PC-3 (cell line): ENCODE measurements at regions not wholly inside any gene's neighbourhood (a gene's known extent, or its start where the extent isn't known, plus 50 kb on each side); places are given as distances from the start of the nearest gene placed in this dataset.

Source experiments
- ATAC-seq: fragments of 200-7000 bp; cut with Tn5 transposase; 2 replicates; pipeline ENCODE4 v1.9.1; 2020; ENCODE audit warnings: mild to moderate bottlenecking, moderate library complexity
- BruUV-seq: library from RNA; stranded (reverse); fragments of 400-500 nt; replicated peaks from 2 replicates; lab custom pipeline; 2021; lab: Mats Ljungman, UMichigan
- CTCF ChIA-PET: fragments of 300-600 bp; sonication (Branson Sonifier 250); formaldehyde crosslinking; loops from one replicate; lab custom pipeline; 2022; ENCODE audit warnings: antibody characterized with exemption; lab: Charles Lee
- POLR2A ChIA-PET: fragments of 300-600 bp; sonication (Branson Sonifier 250); formaldehyde crosslinking; loops from one replicate; lab custom pipeline; 2022; ENCODE audit warnings: antibody characterized with exemption; ENCODE audit not compliant: unreplicated experiment; lab: Charles Lee
- DNase-seq: peaks from one replicate; pipeline ENCODE4 v3.0.0-alpha.2; 2015
- H2AFZ ChIP-seq: fragments of 300-600 bp; sonication (generic); 2 replicates; pipeline ENCODE4 v1.6.0; 2016; ENCODE audit warnings: antibody characterized with exemption, low read length
- H3F3A ChIP-seq: fragments of 300-600 bp; sonication (generic); one replicate; pipeline ENCODE4 v1.6.0; 2017; ENCODE audit warnings: antibody characterized with exemption, low read length, control low read depth, mild to moderate bottlenecking; ENCODE audit not compliant: unreplicated experiment
- H3K27ac ChIP-seq: fragments of 300-600 bp; sonication (generic); 2 replicates; pipeline ENCODE4 v1.5.1; 2016; ENCODE audit warnings: mild to moderate bottlenecking, low read length
- H3K27me3 ChIP-seq: fragments of 300-600 bp; sonication (generic); 2 replicates; pipeline ENCODE4 v1.6.1; 2016; ENCODE audit warnings: low read length, mixed read lengths
- H3K36me3 ChIP-seq: fragments of 300-600 bp; sonication (generic); 2 replicates; pipeline ENCODE4 v1.6.1; 2016; ENCODE audit warnings: low read depth, mixed run types, low read length, mixed read lengths
- H3K4me1 ChIP-seq: fragments of 300-600 bp; sonication (generic); 2 replicates; pipeline ENCODE4 v1.5.1; 2016; ENCODE audit warnings: low read length; ENCODE audit not compliant: insufficient read depth
- H3K4me2 ChIP-seq: fragments of 300-600 bp; sonication (generic); 2 replicates; pipeline ENCODE4 v1.6.0; 2016; ENCODE audit warnings: low read length
- H3K4me3 ChIP-seq: fragments of 300-600 bp; sonication (generic); 2 replicates; pipeline ENCODE4 v1.5.1; 2016; ENCODE audit warnings: mild to moderate bottlenecking, low read length, mixed read lengths
- H3K79me2 ChIP-seq: fragments of 300-600 bp; sonication (generic); 2 replicates; pipeline ENCODE4 v1.6.1; 2017; ENCODE audit warnings: low read length, mixed read lengths
- H3K9ac ChIP-seq: fragments of 300-600 bp; sonication (generic); 2 replicates; pipeline ENCODE4 v1.6.0; 2016; ENCODE audit warnings: mild to moderate bottlenecking, low read length
- H3K9me2 ChIP-seq: fragments of 300-600 bp; sonication (generic); replicated peaks from 2 replicates; pipeline ENCODE4 v1.6.1; 2016; ENCODE audit warnings: mixed run types, low read length, mixed read lengths
- H3K9me3 ChIP-seq: fragments of 300-600 bp; sonication (generic); 2 replicates; pipeline ENCODE4 v1.6.1; 2016; ENCODE audit warnings: low read length, mixed read lengths
- H4K20me1 ChIP-seq: fragments of 300-600 bp; sonication (generic); 2 replicates; pipeline ENCODE4 v1.6.1; 2016; ENCODE audit warnings: low read length, mixed read lengths
- CTCF ChIP-seq: fragments of 300-600 bp; sonication (generic); conservative IDR thresholded peaks from 2 replicates; pipeline ENCODE4 v1.5.1; 2017; ENCODE audit warnings: antibody characterized with exemption, low read depth, mild to moderate bottlenecking, low read length
- EZH2 ChIP-seq: fragments of 300-600 bp; sonication (generic); IDR thresholded peaks from one replicate; pipeline ENCODE4 v1.6.1; 2017; ENCODE audit warnings: antibody characterized with exemption, mild to moderate bottlenecking, low read length; ENCODE audit not compliant: unreplicated experiment
- EZH2phosphoT487 ChIP-seq: fragments of 300-600 bp; sonication (generic); IDR thresholded peaks from 2 replicates; pipeline ENCODE4 v1.6.1; 2018; ENCODE audit warnings: mild to moderate bottlenecking, antibody characterized with exemption, low read length, borderline replicate concordance
- intact Hi-C: fragments of 100-400 bp; cut with micrococcal nuclease; formaldehyde crosslinking; loops from 2 replicates; pipeline ENCODE4 v1.9.0; 2023

- Histone ChIP-seq H3K27ac (no peak overlapping the region), H3K79me2 (no peaks in the 10 kb centered on the region), H3K27me3 (peaks cover 16% of the 10 kb centered on the region), H3K9me2 (no peaks in the 10 kb centered on the region), H2AFZ (no peak overlapping the region), H3K4me3 (no peak overlapping the region), H3K4me2 (no peak overlapping the region), H3K4me1 (no peaks in the 10 kb centered on the region), H4K20me1 (no peaks in the 10 kb centered on the region), H3K9ac (no peak overlapping the region), H3K9me3 (no peaks in the 10 kb centered on the region), H3F3A (no peaks in the 10 kb centered on the region), H3K36me3 (no peaks in the 10 kb centered on the region)
- ATAC-seq (no peak), DNase-seq (no peak)
- CTCF ChIA-PET: no interaction called here
- POLR2A ChIA-PET: no interaction called here
- no peak for TF ChIP-seq EZH2phosphoT487
- TF ChIP-seq CTCF: no peak
- no peak for TF ChIP-seq EZH2
- no TSS peak for BruUV-seq
- intact Hi-C loops: no loop called here
These were observed 87.6 kb upstream of the TMED7 start for GRCh38 chr5:115713408-115713807.

GRCh38 chr5:115709585-115709984 lies 83.7 kb upstream of the TMED7 start:
- no peak overlapping the region for H3K9ac ChIP-seq
- POLR2A ChIA-PET: no interaction called here
- no peaks in the 10 kb centered on the region for H3K9me2 ChIP-seq
- H4K20me1 ChIP-seq: no peaks in the 10 kb centered on the region
- CTCF ChIA-PET: no interaction called here
- no peaks in the 10 kb centered on the region for H3K36me3 ChIP-seq
- ATAC-seq: no peak
- intact Hi-C loops: no loop called here
- H3K4me2 ChIP-seq: no peak overlapping the region
- H3K79me2 ChIP-seq: no peaks in the 10 kb centered on the region
- TF ChIP-seq CTCF (no peak), EZH2phosphoT487 (no peak)
- BruUV-seq: no TSS peak
- no peaks in the 10 kb centered on the region for H3F3A ChIP-seq
- H3K4me1 ChIP-seq: no peaks in the 10 kb centered on the region
- DNase-seq: no peak
- no peak overlapping the region for H2AFZ ChIP-seq
- H3K9me3 ChIP-seq: no peaks in the 10 kb centered on the region
- 0 out of 2 replicates have a peak, but pooled peaks cover 9% of the 10 kb centered on the region for H3K27me3 ChIP-seq
- H3K4me3 ChIP-seq: no peak overlapping the region
- no peak overlapping the region for H3K27ac ChIP-seq

DNA sequence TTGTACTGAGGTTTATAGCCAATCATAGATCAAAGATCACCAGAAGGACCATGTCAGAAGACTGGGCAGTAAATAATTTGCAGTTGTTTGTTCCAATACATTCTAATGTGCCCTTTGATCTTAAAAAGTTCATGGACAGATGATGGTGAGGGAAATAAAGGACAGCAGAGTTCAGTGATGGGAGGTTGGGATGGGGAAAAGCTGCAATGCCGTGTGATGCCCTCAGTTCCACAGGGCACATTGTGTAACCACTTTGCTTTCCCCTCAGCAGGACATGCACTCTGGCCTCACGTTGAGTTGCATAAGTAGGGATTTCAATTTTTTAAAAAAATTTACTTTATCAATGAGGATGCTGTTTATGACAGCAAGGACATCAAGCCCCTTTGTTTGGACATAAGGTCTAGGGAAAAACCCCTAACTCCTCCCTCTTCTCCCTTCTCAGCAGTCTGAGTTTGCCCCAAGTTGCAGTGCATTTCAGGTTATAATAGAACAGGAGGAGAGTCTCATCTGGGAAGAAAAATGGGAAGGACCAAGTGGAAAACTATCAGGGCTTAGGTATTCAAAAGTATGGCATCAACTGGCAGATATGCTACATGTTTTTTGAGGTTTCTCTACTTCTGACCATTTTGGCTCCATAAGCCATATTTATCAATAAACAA lies 83.1 kb upstream of the TMED7 start:
- H3K36me3 ChIP-seq: no peaks in the 10 kb centered on the region
- no peak overlapping the region for H3K4me2 ChIP-seq
- intact Hi-C loops: no loop called here
- H3K9me2 ChIP-seq: no peaks in the 10 kb centered on the region
- H3K4me3 ChIP-seq: no peak overlapping the region
- no peak for DNase-seq
- H2AFZ ChIP-seq: no peak overlapping the region
- no peaks in the 10 kb centered on the region for H3K9me3 ChIP-seq
- no peaks in the 10 kb centered on the region for H4K20me1 ChIP-seq
- ATAC-seq: no peak
- H3K27me3 ChIP-seq: 0 out of 2 replicates have a peak, but pooled peaks cover 9% of the 10 kb centered on the region
- no peaks in the 10 kb centered on the region for H3K79me2 ChIP-seq
- H3K27ac ChIP-seq: no peak overlapping the region
- ChIA-PET CTCF (no interaction called here), POLR2A (no interaction called here)
- no TSS peak for BruUV-seq
- TF ChIP-seq CTCF (no peak), EZH2 (no peak), EZH2phosphoT487 (no peak)
- no peak overlapping the region for H3K9ac ChIP-seq
- no peaks in the 10 kb centered on the region for H3K4me1 ChIP-seq
- no peaks in the 10 kb centered on the region for H3F3A ChIP-seq
